ENCODE measurements at regions not wholly inside any gene's neighbourhood (a gene's known extent, or its start where the extent isn't known, plus 50 kb on each side); places are given as distances from the start of the nearest gene placed in this dataset.

- no peak for ATAC-seq (ENCODE audit: insufficient read depth, low FRiP score)
- Histone ChIP-seq H3K4me1 (ENCODE audit: control insufficient read depth in 5 of 5, insufficient read depth in 5 of 5, low read length in 5 of 5) (no peaks in the 10 kb centered on the region), H3K9ac (ENCODE audit: insufficient read depth in 1 of 2, low read length in 2 of 2) (no peak overlapping the region), H3K4me3 (no peak overlapping the region), H3K27ac (ENCODE audit: low read depth in 1 of 2, low read length in 1 of 2) (no peak overlapping the region), H3K27me3 (ENCODE audit: control insufficient read depth in 3 of 3, insufficient read depth in 3 of 3, low read length in 2 of 3) (no peaks in the 10 kb centered on the region), H3K9me3 (ENCODE audit: control insufficient read depth in 4 of 4, insufficient read depth in 3 of 4, low read length in 3 of 4) (peaks cover 0 to 10% (median 4%) of the 10 kb centered on the region in 4 donors), H3K36me3 (ENCODE audit: control insufficient read depth in 4 of 4, insufficient read depth in 4 of 4, low read length in 4 of 4) (no peaks in the 10 kb centered on the region)
- TF ChIP-seq, protein P1, sequence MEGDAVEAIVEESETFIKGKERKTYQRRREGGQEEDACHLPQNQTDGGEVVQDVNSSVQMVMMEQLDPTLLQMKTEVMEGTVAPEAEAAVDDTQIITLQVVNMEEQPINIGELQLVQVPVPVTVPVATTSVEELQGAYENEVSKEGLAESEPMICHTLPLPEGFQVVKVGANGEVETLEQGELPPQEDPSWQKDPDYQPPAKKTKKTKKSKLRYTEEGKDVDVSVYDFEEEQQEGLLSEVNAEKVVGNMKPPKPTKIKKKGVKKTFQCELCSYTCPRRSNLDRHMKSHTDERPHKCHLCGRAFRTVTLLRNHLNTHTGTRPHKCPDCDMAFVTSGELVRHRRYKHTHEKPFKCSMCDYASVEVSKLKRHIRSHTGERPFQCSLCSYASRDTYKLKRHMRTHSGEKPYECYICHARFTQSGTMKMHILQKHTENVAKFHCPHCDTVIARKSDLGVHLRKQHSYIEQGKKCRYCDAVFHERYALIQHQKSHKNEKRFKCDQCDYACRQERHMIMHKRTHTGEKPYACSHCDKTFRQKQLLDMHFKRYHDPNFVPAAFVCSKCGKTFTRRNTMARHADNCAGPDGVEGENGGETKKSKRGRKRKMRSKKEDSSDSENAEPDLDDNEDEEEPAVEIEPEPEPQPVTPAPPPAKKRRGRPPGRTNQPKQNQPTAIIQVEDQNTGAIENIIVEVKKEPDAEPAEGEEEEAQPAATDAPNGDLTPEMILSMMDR (IDR thresholded peaks at IDR 0.05; ENCODE audit: control extremely low read depth, extremely low read depth), result no peak
- DNase-seq, result peak in 1 of 3 donors; percentile 47
- WGBS, 2 donors, result 80 to 85% methylated on average over 5 of the region's 5 CpGs
Measured at GRCh38 chr6:156420172-156420993, 356.8 kb upstream of the ARID1B start.

DNA sequence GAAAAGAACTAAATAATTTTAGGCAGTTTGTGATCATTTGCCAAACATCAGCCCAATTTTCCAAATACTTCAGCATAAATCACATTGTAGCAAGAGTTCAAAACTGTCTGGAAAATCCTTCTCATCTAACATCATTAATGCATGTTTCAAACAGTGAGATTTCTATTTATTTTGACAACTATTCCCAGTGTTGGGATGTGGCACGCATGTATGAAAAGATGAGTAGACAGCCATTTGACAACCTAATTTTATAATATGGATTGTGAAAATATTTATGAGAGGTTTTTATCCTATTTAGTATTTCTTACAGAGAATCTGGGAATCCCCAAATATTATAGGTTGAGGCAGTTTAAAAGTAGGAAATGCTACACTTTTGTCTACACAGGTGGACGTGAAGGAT lies 357.6 kb upstream of the ARID1B start:
- DNase-seq (no peak), ATAC-seq (ENCODE audit: insufficient read depth, low FRiP score) (no peak)

DNA sequence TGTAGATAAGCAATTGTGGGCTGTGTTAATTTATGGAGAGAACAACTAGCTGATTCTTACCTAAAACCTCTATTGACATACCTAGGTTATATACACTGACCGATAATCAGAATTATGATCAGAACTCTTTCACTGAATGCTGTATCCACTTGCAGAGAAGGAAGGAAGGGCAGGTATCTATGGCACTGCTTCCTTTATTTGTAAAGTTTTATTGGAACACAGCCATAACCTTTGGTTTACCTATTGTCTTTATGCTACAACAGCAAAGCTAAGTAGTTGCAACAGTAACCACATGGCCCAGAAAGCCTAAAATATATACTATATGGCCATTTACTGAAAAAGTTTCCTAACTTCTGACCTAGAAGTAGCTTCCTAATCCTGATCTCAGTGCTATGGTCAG lies 358.9 kb upstream of the ARID1B start:
- H3K9ac ChIP-seq (ENCODE audit: insufficient read depth in 1 of 2, low read length in 2 of 2), result no peak overlapping the region
- DNase-seq (no peak), ATAC-seq (ENCODE audit: insufficient read depth, low FRiP score) (no peak)
- H3K36me3 ChIP-seq (ENCODE audit: control insufficient read depth in 4 of 4, insufficient read depth in 4 of 4, low read length in 4 of 4), result no peaks in the 10 kb centered on the region
- 81 to 85% methylated on average over 1 of the region's 1 CpG for WGBS, 2 donors
- H3K27me3 ChIP-seq (ENCODE audit: control insufficient read depth in 3 of 3, insufficient read depth in 3 of 3, low read length in 2 of 3), result no peaks in the 10 kb centered on the region
- H3K9me3 ChIP-seq (ENCODE audit: control insufficient read depth in 4 of 4, insufficient read depth in 3 of 4, low read length in 3 of 4), result peaks cover 0 to 8% (median 4%) of the 10 kb centered on the region in 4 donors
- TF ChIP-seq, protein P1 (IDR thresholded peaks at IDR 0.05; ENCODE audit: control extremely low read depth, extremely low read depth), result no peak
- H3K27ac ChIP-seq (ENCODE audit: low read depth in 1 of 2, low read length in 1 of 2), result no peak overlapping the region
- no peak overlapping the region for H3K4me3 ChIP-seq
- no peaks in the 10 kb centered on the region for H3K4me1 ChIP-seq (ENCODE audit: control insufficient read depth in 5 of 5, insufficient read depth in 5 of 5, low read length in 5 of 5)

More for the DNA sequence above, 357.6 kb upstream of the ARID1B start:
- TF ChIP-seq, protein P1 (IDR thresholded peaks at IDR 0.05; ENCODE audit: control extremely low read depth, extremely low read depth), result no peak
- Histone ChIP-seq H3K27ac (ENCODE audit: low read depth in 1 of 2, low read length in 1 of 2) (no peak overlapping the region), H3K4me3 (no peak overlapping the region), H3K9me3 (ENCODE audit: control insufficient read depth in 4 of 4, insufficient read depth in 3 of 4, low read length in 3 of 4) (peaks cover 0 to 10% (median 4%) of the 10 kb centered on the region in 4 donors), H3K36me3 (ENCODE audit: control insufficient read depth in 4 of 4, insufficient read depth in 4 of 4, low read length in 4 of 4) (no peaks in the 10 kb centered on the region), H3K9ac (ENCODE audit: insufficient read depth in 1 of 2, low read length in 2 of 2) (no peak overlapping the region), H3K4me1 (ENCODE audit: control insufficient read depth in 5 of 5, insufficient read depth in 5 of 5, low read length in 5 of 5) (no peaks in the 10 kb centered on the region), H3K27me3 (ENCODE audit: control insufficient read depth in 3 of 3, insufficient read depth in 3 of 3, low read length in 2 of 3) (no peaks in the 10 kb centered on the region)
- 79 to 82% methylated on average over 2 of the region's 2 CpGs for WGBS, 2 donors
